NB4 (cell line): ENCODE measurements at regions not wholly inside any gene's neighbourhood (a gene's known extent, or its start where the extent isn't known, plus 50 kb on each side); places are given as distances from the start of the nearest gene placed in this dataset.

ENCODE experiments used
- DNase-seq: peaks from one replicate; pipeline ENCODE4 v3.0.0; 2010; ENCODE audit warnings: low read depth
- H3K4me3 ChIP-seq: one replicate; pipeline ENCODE4 v1.5.1; 2011; ENCODE audit warnings: mild to moderate bottlenecking, low read depth, low read length, moderate library complexity
- CTCF ChIP-seq: IDR thresholded peaks from one replicate; pipeline ENCODE4 v1.5.1; 2012; ENCODE audit warnings: low read depth, low read length
- MAX ChIP-seq: IDR thresholded peaks from 2 replicates; pipeline ENCODE4 v1.6.1; 2011; ENCODE audit warnings: low read depth, low read length
- MYC ChIP-seq: IDR thresholded peaks from 2 replicates; pipeline ENCODE4 v1.6.1; 2011; ENCODE audit warnings: low read depth, low read length
- POLR2A ChIP-seq: IDR thresholded peaks from 2 replicates; pipeline ENCODE4 v1.6.1; 2011; ENCODE audit warnings: mild to moderate bottlenecking; ENCODE audit not compliant: insufficient read length; ENCODE audit errors: extremely low read depth

GRCh38 chr1:47627471-47628370 is 189.9 kb downstream of the FOXD2 start:
- H3K4me3 ChIP-seq: no peak overlapping the region
- DNase-seq: no peak
- TF ChIP-seq CTCF: no peak
- no peak for TF ChIP-seq POLR2A
- TF ChIP-seq MYC: no peak
- no peak for TF ChIP-seq MAX

- TF ChIP-seq MYC: no peak
- no peak for TF ChIP-seq MAX
- no peak for TF ChIP-seq CTCF
- no peak for TF ChIP-seq POLR2A
- no peak overlapping the region for H3K4me3 ChIP-seq
- DNase-seq: no peak
Observed at GRCh38 chr1:47629201-47629600, 191.4 kb downstream of the FOXD2 start.

GRCh38 chr1:47630346-47630745 is 192.5 kb downstream of the FOXD2 start:
- DNase-seq: no peak
- TF ChIP-seq MYC: no peak
- no peak for TF ChIP-seq POLR2A
- no peak for TF ChIP-seq MAX
- no peak for TF ChIP-seq CTCF
- no peak overlapping the region for H3K4me3 ChIP-seq

GRCh38 chr1:47631411-47631995 is 193.7 kb downstream of the FOXD2 start:
- TF ChIP-seq MAX: no peak
- no peak for DNase-seq
- no peak overlapping the region for H3K4me3 ChIP-seq

- DNase-seq: no peak
- TF ChIP-seq MAX: no peak
- TF ChIP-seq MYC: no peak
- no peak for TF ChIP-seq POLR2A
- no peak for TF ChIP-seq CTCF
- no peak overlapping the region for H3K4me3 ChIP-seq
Observed at GRCh38 chr1:47635111-47635510, 197.3 kb downstream of the FOXD2 start.

GRCh38 chr1:47635597-47635996 is 197.8 kb downstream of the FOXD2 start:
- DNase-seq: no peak
- TF ChIP-seq MYC: no peak
- TF ChIP-seq POLR2A: no peak
- no peak for TF ChIP-seq CTCF
- TF ChIP-seq MAX: no peak
- no peak overlapping the region for H3K4me3 ChIP-seq
